ENCODE measurements at regions not wholly inside any gene's neighbourhood (a gene's known extent, or its start where the extent isn't known, plus 50 kb on each side); places are given as distances from the start of the nearest gene placed in this dataset.

- TF ChIP-seq, protein P1, sequence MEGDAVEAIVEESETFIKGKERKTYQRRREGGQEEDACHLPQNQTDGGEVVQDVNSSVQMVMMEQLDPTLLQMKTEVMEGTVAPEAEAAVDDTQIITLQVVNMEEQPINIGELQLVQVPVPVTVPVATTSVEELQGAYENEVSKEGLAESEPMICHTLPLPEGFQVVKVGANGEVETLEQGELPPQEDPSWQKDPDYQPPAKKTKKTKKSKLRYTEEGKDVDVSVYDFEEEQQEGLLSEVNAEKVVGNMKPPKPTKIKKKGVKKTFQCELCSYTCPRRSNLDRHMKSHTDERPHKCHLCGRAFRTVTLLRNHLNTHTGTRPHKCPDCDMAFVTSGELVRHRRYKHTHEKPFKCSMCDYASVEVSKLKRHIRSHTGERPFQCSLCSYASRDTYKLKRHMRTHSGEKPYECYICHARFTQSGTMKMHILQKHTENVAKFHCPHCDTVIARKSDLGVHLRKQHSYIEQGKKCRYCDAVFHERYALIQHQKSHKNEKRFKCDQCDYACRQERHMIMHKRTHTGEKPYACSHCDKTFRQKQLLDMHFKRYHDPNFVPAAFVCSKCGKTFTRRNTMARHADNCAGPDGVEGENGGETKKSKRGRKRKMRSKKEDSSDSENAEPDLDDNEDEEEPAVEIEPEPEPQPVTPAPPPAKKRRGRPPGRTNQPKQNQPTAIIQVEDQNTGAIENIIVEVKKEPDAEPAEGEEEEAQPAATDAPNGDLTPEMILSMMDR (IDR thresholded peaks at IDR 0.05; ENCODE audit: extremely low read depth, missing control alignments) = no peak
- no peak for DNase-seq (ENCODE audit: low spot score)
Observed at GRCh38 chr3:162269636-162270458, 773.2 kb downstream of the OTOL1 start.

DNA sequence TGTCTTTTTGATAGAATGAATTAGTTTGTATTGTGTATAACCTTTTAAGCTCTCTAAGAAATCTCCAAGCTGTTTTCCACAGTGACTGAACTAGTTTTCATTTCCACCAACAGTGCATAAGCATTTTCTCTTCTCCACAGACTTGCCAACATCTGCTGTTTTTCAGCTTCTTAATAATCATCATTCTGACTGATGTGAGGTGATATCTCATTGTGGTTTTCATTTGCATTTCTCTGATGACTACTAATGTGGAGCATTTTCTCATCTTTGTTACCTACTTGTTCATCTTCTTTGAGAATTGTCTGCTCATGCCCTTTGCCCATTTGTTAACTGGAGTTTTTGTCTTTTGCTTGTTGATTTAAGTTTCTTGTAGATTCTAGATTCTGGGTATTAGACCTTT is 777.5 kb downstream of the OTOL1 start:
- TF ChIP-seq, protein P1 (IDR thresholded peaks at IDR 0.05; ENCODE audit: extremely low read depth, missing control alignments) = no peak
- DNase-seq (ENCODE audit: low spot score) = no peak

- no peak for DNase-seq (ENCODE audit: low spot score)
- TF ChIP-seq, protein P1 (IDR thresholded peaks at IDR 0.05; ENCODE audit: extremely low read depth, missing control alignments) = no peak
Observed at GRCh38 chr3:162278834-162279233, 782.2 kb downstream of the OTOL1 start.

DNA sequence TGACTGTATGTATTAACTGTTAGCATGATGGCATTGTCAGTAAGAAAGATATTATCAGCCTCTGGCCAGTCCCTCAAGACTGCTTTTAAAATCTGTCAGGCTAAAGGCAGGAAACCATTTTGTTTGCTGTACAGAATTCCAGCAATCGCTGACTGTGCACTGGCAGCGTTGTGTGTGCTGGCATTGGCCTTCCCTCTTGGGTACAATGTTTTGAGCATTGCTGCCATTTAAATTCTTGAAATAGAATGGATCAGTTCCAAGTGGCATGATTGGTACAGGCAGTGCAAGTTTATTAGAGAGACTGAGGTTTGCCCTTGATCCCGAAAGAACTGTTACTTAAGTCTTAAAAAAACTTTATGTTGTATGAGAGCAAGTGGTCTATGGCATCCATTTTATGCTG is 788.7 kb downstream of the OTOL1 start:
- TF ChIP-seq, protein P1 (IDR thresholded peaks at IDR 0.05; ENCODE audit: extremely low read depth, missing control alignments) = no peak
- DNase-seq (ENCODE audit: low spot score) = no peak

GRCh38 chr3:162287600-162287999 is 791.0 kb downstream of the OTOL1 start:
- DNase-seq (ENCODE audit: low spot score) = no peak
- TF ChIP-seq, protein P1 (IDR thresholded peaks at IDR 0.05; ENCODE audit: extremely low read depth, missing control alignments) = no peak

- no peak for DNase-seq (ENCODE audit: low spot score)
- TF ChIP-seq, protein P1 (IDR thresholded peaks at IDR 0.05; ENCODE audit: extremely low read depth, missing control alignments) = no peak
Observed at GRCh38 chr3:162292409-162292808, 795.8 kb downstream of the OTOL1 start.

GRCh38 chr3:162295323-162295983 is 798.8 kb downstream of the OTOL1 start:
- no peak for DNase-seq (ENCODE audit: low spot score)
- TF ChIP-seq, protein P1 (IDR thresholded peaks at IDR 0.05; ENCODE audit: extremely low read depth, missing control alignments) = no peak
